Activated CD4-positive, alpha-beta T cell treated with anti-CD3 and anti-CD28 coated beads, Interleukin-2, amount 10 ng/mL, durations not matched to agents 7 days and 5 days (primary cell): ENCODE measurements at regions not wholly inside any gene's neighbourhood (a gene's known extent, or its start where the extent isn't known, plus 50 kb on each side); places are given as distances from the start of the nearest gene placed in this dataset.
"Not testable (repeated sequence)": the region's sequence is repeated elsewhere in the genome, so short reads cannot be mapped to it uniquely, and the experiment has no call there.

ENCODE experiments used
- CTCF ChIA-PET: fragments of 350-600 bp; sonication (Branson Sonifier 250); formaldehyde crosslinking; loops from one replicate; lab custom pipeline; 2021; ENCODE audit warnings: antibody characterized with exemption; lab: Charles Lee
- POLR2A ChIA-PET: fragments of 350-600 bp; sonication (Branson Sonifier 250); formaldehyde crosslinking; loops from one replicate; lab custom pipeline; 2021; ENCODE audit warnings: antibody characterized with exemption; lab: Charles Lee
- DNase-seq: peaks from one replicate; pipeline ENCODE4 v3.0.0-alpha.2; 2020
- H3K27ac Mint-ChIP-seq: one replicate; pipeline ENCODE4 v1.8.0; 2021; ENCODE audit warnings: mild to moderate bottlenecking, moderate library complexity, mixed read lengths
- H3K27me3 Mint-ChIP-seq: one replicate; pipeline ENCODE4 v1.8.0; 2021; ENCODE audit warnings: mixed read lengths
- H3K36me3 Mint-ChIP-seq: one replicate; pipeline ENCODE4 v1.8.0; 2021; ENCODE audit warnings: low read depth, mixed read lengths
- H3K4me1 Mint-ChIP-seq: one replicate; pipeline ENCODE4 v1.8.0; 2021; ENCODE audit warnings: mixed read lengths
- H3K4me3 Mint-ChIP-seq: one replicate; pipeline ENCODE4 v1.8.0; 2021; ENCODE audit warnings: mild to moderate bottlenecking, moderate library complexity, mixed read lengths
- H3K9me3 Mint-ChIP-seq: one replicate; pipeline ENCODE4 v1.8.0; 2021; ENCODE audit warnings: mixed read lengths

DNA sequence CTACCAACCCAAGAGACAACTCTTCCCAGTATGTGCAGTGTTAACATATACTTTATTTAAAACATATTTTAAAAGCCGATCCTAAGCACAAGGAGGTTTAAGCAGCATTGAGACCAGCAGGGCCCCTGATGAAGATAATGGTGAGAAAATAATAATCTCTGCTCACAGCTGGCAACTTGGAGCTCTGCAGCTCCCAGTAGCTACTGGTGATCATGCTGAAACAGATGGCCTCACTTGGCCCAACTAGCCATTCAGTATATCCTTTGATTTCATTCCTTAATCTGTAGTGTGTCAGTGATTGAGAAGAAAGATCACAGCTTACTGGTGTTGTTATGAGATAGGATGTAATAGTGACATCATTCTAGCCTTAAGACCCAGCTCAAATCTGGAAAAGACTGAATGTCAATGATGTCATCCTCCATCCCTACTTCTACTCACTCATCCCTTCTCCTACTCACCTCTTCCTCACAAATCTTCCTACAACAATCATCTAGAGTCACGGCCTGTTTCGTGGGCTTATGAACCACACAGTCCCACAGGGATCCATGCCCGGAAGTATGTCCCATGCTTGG lies 817.9 kb downstream of the PLA2G4A start:
- H3K9me3 Mint-ChIP-seq, result no peaks in the 10 kb centered on the region
- CTCF ChIA-PET, result no interaction called here

DNA sequence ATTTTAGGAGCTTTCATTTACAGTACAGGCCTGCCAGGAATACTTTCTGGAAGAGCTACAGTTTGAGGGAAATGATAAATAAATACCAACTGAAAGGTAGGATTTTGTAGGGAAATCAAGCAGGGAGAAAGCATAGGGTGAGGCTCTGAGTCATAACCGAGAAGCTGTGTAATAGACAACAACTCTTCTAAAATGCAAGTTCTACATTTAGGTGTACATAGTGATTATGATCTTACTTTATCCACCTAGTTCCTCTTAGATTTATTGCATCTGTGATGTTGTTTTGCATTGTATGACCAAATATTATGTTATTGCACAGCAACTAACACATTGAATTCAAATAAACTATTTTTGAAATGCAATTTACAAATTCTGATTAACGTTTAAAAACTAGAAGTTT lies 819.3 kb downstream of the PLA2G4A start:
- no peaks in the 10 kb centered on the region for H3K4me1 Mint-ChIP-seq
- ChIA-PET CTCF (no interaction called here), POLR2A (no interaction called here)
- no peaks in the 10 kb centered on the region for H3K27me3 Mint-ChIP-seq
- H3K27ac Mint-ChIP-seq, result no peak overlapping the region
- no peak overlapping the region for H3K4me3 Mint-ChIP-seq
- no peaks in the 10 kb centered on the region for H3K9me3 Mint-ChIP-seq
- no peaks in the 10 kb centered on the region for H3K36me3 Mint-ChIP-seq
- DNase-seq, result no peak

More for the DNA sequence above, 817.9 kb downstream of the PLA2G4A start:
- Mint-ChIP-seq H3K4me3 (no peak overlapping the region), H3K27ac (no peak overlapping the region), H3K36me3 (no peaks in the 10 kb centered on the region), H3K4me1 (no peaks in the 10 kb centered on the region), H3K27me3 (no peaks in the 10 kb centered on the region)
- POLR2A ChIA-PET, result no interaction called here
- DNase-seq, result no peak

GRCh38 chr1:187654635-187655034 lies 825.9 kb downstream of the PLA2G4A start:
- Mint-ChIP-seq H3K27ac (no peak overlapping the region), H3K4me3 (no peak overlapping the region), H3K36me3 (no peaks in the 10 kb centered on the region), H3K9me3 (peaks cover 2% of the 10 kb centered on the region), H3K4me1 (no peaks in the 10 kb centered on the region), H3K27me3 (no peaks in the 10 kb centered on the region)
- ChIA-PET CTCF (no interaction called here), POLR2A (no interaction called here)
- DNase-seq, result no peak

GRCh38 chr1:187655104-187655503 lies 826.4 kb downstream of the PLA2G4A start:
- ChIA-PET POLR2A (no interaction called here), CTCF (no interaction called here)
- Mint-ChIP-seq H3K27me3 (no peaks in the 10 kb centered on the region), H3K36me3 (no peaks in the 10 kb centered on the region), H3K4me1 (no peaks in the 10 kb centered on the region), H3K27ac (no peak overlapping the region), H3K9me3 (peaks cover 2% of the 10 kb centered on the region), H3K4me3 (no peak overlapping the region)
- no peak for DNase-seq

- H3K36me3 Mint-ChIP-seq, result no peaks in the 10 kb centered on the region
- POLR2A ChIA-PET, result no interaction called here
- no peak for DNase-seq
- H3K4me3 Mint-ChIP-seq, result no peak overlapping the region
- no peaks in the 10 kb centered on the region for H3K9me3 Mint-ChIP-seq
- H3K4me1 Mint-ChIP-seq, result no peaks in the 10 kb centered on the region
- CTCF ChIA-PET, result no interaction called here
- H3K27ac Mint-ChIP-seq, result no peak overlapping the region
- no peaks in the 10 kb centered on the region for H3K27me3 Mint-ChIP-seq
Measured at GRCh38 chr1:187665483-187665882, 836.7 kb downstream of the PLA2G4A start.

- Mint-ChIP-seq H3K4me1 (no peaks in the 10 kb centered on the region), H3K27me3 (no peaks in the 10 kb centered on the region)
- CTCF ChIA-PET, result no interaction called here
Measured at GRCh38 chr1:187680823-187681222, 852.1 kb downstream of the PLA2G4A start.

DNA sequence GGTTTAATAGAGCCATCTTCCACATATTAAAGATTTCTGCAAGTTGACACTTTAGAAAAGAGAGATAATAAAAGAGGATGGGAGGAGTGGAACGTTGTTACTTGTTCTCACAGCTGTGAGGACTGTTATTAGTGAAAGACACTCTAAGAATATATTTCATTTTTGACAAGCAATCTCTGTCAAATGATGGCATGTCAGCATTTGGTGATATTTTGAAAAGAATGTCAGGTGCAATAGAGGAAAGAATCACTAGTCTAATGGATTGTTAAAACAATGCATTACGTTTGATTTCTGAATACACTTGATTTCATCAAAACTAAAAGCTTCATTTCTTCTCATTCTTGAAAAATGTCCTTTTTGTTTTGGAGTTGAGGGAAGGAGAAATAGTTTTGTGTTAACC lies 853.4 kb downstream of the PLA2G4A start:
- H3K4me1 Mint-ChIP-seq, result no peaks in the 10 kb centered on the region
- no peaks in the 10 kb centered on the region for H3K27me3 Mint-ChIP-seq
- H3K36me3 Mint-ChIP-seq, result no peaks in the 10 kb centered on the region
- no peak overlapping the region for H3K4me3 Mint-ChIP-seq
- CTCF ChIA-PET, result interaction anchor here (1.1 kb wide), 1 partner anchor 23 kb away, joined by 3 read pairs; no protein-coding TSS in a partner anchor
- POLR2A ChIA-PET, result no interaction called here
- H3K9me3 Mint-ChIP-seq, result no peaks in the 10 kb centered on the region
- DNase-seq, result no peak
- no peak overlapping the region for H3K27ac Mint-ChIP-seq

More at GRCh38 chr1:187680823-187681222, 852.1 kb downstream of the PLA2G4A start:
- Mint-ChIP-seq H3K27ac (no peak overlapping the region), H3K9me3 (no peaks in the 10 kb centered on the region), H3K36me3 (no peaks in the 10 kb centered on the region), H3K4me3 (no peak overlapping the region)
- POLR2A ChIA-PET, result no interaction called here
- no peak for DNase-seq

GRCh38 chr1:187685333-187685732 lies 856.6 kb downstream of the PLA2G4A start:
- CTCF ChIA-PET, result no interaction called here
- no peak overlapping the region for H3K27ac Mint-ChIP-seq
- no peaks in the 10 kb centered on the region for H3K9me3 Mint-ChIP-seq
- no peaks in the 10 kb centered on the region for H3K4me1 Mint-ChIP-seq
- no peak for DNase-seq
- POLR2A ChIA-PET, result no interaction called here
- H3K4me3 Mint-ChIP-seq, result no peak overlapping the region
- H3K36me3 Mint-ChIP-seq, result no peaks in the 10 kb centered on the region
- no peaks in the 10 kb centered on the region for H3K27me3 Mint-ChIP-seq

DNA sequence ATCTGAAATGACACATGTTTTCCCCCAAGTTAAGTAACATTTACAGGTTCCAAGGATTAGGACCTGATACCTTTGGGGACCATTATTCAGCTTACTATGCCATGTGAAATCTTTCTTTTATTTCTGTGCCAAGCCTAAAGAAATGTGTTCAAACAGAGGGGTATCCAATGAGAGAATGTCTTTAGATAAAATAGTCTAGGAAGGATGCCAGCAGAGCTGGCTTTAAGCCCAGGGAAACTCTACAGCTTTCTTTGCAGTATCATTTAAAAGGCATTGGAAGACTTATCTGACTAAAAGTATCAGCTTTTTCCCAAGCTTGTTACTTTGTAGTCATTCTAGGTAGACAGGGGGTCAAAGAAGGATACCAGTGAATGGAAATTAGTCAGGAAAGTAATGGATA lies 860.4 kb downstream of the PLA2G4A start:
- Mint-ChIP-seq H3K4me3 (no peak overlapping the region), H3K27me3 (no peaks in the 10 kb centered on the region), H3K27ac (no peak overlapping the region), H3K9me3 (peaks cover 2% of the 10 kb centered on the region), H3K36me3 (no peaks in the 10 kb centered on the region), H3K4me1 (no peaks in the 10 kb centered on the region)
- CTCF ChIA-PET, result no interaction called here
- POLR2A ChIA-PET, result no interaction called here
- no peak for DNase-seq

DNA sequence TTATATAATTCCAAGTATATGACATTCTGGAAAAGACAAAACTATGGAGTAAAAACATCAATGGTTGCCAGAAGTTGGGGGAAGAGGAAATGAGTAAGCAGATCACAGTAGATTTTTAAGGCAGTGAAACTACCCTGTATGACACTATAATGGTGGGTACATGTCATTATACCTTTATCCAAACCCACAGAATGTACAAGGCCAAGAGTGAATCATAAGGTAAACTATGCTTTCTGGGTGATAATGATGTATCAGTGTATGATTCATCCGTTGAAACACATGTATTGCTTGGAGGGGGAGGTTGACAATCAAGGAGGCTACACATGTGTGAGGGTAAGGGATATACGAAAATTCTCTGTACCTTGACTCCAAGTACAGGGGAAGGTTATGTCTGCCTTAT lies 862.7 kb downstream of the PLA2G4A start:
- ChIA-PET POLR2A (no interaction called here), CTCF (no interaction called here)
- Mint-ChIP-seq H3K9me3 (peaks cover 2% of the 10 kb centered on the region), H3K36me3 (no peaks in the 10 kb centered on the region), H3K27ac (no peak overlapping the region), H3K4me3 (no peak overlapping the region), H3K27me3 (no peaks in the 10 kb centered on the region), H3K4me1 (no peaks in the 10 kb centered on the region)
- no peak for DNase-seq

- DNase-seq, result no peak
- POLR2A ChIA-PET, result no interaction called here
- Mint-ChIP-seq H3K27ac (no peak overlapping the region), H3K36me3 (no peaks in the 10 kb centered on the region), H3K4me1 (no peaks in the 10 kb centered on the region), H3K27me3 (no peaks in the 10 kb centered on the region), H3K9me3 (peaks cover 2% of the 10 kb centered on the region), H3K4me3 (no peak overlapping the region)
- CTCF ChIA-PET, result no interaction called here
Measured at GRCh38 chr1:187692799-187693198, 864.0 kb downstream of the PLA2G4A start.

DNA sequence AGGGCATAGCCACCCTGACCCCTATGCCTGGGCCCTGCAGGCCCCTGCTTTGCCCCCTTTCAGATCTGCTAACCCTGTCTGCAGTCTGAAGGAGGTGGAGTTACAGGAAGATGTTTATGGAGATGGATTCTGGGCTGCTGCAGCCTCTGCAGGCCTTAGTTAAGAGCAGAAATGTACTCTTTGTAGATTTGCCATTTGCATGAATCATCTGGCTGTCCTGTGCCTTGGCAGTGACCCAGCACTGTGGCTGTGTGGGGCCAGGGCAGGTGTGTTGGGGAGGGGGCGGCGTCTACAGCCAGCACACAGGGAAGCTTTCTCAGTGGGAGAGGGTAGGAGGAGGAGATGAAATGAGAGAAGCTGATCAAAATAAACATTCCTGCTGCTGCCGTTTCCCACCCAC lies 867.3 kb downstream of the PLA2G4A start:
- no peak for DNase-seq
- no peaks in the 10 kb centered on the region for H3K36me3 Mint-ChIP-seq
- CTCF ChIA-PET, result no interaction called here
- no peaks in the 10 kb centered on the region for H3K4me1 Mint-ChIP-seq
- POLR2A ChIA-PET, result no interaction called here
- no peak overlapping the region for H3K4me3 Mint-ChIP-seq
- peaks cover 2% of the 10 kb centered on the region for H3K9me3 Mint-ChIP-seq
- no peaks in the 10 kb centered on the region for H3K27me3 Mint-ChIP-seq
- H3K27ac Mint-ChIP-seq, result no peak overlapping the region

- DNase-seq, CTCF ChIA-PET, H3K27me3 Mint-ChIP-seq, H3K27ac Mint-ChIP-seq, H3K4me3 Mint-ChIP-seq, H3K4me1 Mint-ChIP-seq, H3K36me3 Mint-ChIP-seq, POLR2A ChIA-PET, H3K9me3 Mint-ChIP-seq: not testable (repeated sequence)
Measured at GRCh38 chr1:187703138-187704130, 874.7 kb downstream of the PLA2G4A start.
